AML-193 (cell line): ENCODE measurements at regions not wholly inside any gene's neighbourhood (a gene's known extent, or its start where the extent isn't known, plus 50 kb on each side); places are given as distances from the start of the nearest gene placed in this dataset.
A peak's percentile ranks its signal among the peaks of the same experiment; 100 is the strongest.

Source experiments
- DNase-seq, 2 experiments: peaks; one replicate each; lab custom pipeline; 2025; lab: John Stamatoyannopoulos, UW

DNA sequence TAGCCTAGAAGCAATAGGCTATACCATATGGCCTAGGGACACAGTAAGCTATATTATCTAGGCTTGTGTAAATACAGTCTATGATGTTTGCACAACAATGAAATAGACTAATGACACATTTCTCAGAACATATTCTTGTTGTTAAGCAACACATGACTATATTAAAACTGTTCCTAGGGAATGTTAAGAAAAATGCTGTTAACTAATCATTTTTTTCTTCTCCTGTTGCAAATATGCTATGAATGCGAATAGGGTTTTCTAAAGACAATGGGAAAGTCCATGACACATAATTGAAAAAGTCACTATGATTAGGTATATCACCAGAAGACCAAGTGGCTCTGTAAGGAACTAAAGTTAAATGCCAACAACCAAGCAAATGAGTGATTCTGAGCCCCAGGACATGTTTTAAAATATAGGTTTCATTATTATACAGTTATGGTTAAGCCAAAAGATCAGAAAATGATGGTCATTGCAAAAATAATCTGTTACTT is 454.0 kb upstream of the SORCS1 start:
- no peak for DNase-seq

- DNase-seq, result peak; percentile 69 to 75
These were observed 452.2 kb upstream of the SORCS1 start for GRCh38 chr10:107616463-107617410.

DNA sequence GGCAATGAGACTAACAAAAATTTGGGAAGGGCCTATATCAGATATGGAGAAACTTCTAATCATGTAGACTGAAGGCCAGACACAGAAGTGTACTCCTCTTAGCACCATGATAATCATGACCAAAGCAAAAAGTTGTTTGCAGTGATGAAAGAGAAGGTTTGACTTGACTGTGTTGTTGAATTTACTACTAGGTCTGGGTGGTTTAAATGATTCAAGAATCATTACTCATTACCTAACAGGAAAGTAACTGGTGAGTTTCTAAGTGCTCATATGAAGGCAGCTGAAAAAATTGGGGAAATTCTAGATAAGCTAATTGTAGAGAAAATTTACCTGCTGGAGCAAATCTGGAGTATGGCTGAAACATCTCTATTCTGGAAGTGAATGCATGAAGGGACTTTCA is 451.5 kb upstream of the SORCS1 start:
- DNase-seq, result peak in 1 of 2 experiments; percentile 5

DNA sequence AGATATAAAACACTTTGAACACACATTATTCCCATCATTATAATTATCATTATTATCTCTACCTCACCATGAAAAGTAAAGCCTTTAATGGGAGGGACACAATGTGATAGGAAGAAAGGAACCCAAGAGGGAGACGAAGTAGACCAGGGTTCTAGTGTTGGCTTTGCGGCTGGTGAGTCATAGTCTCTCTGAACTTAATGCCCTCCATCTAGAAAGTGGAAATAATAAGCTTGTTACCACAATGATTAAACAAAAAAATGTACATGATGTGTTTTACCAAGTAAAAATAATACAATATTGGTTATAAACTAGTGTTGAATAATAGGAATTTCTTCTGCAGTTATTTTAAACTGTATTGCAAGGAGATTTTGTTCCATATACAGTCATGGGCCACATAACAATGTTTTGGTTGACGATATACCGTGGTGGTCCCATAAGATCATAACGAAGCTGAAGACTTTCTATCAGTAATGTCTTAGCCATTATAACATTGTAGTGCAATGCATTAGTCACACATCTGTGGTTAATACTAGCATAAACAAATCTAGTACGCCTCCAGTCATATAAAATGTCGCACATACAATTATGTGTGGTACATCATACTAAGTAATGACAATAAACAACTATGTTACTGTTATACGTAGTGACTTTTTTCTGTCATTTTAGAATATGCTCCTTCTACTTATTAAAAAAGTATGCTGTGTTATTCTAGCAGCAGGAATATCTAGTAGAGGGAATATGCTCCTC is 450.6 kb upstream of the SORCS1 start:
- no peak for DNase-seq

DNA sequence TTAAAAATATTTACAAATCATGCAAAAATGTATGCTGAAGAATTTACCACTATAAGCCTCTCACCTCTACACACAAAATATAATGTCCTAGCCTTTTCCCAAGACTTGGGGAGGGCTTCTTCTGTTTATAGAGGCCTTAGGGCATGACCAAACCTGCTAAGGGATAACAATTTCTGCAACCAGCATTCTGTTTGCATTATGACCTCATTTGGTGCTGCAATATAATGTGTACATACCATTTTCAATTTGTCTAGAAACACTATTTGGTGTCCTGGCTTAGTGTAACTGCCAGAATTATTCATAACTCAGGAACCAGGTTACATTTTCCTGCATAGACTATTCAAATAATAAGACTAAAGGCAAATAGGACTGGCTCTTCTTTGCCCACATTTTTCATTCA is 446.6 kb upstream of the SORCS1 start:
- no peak for DNase-seq

GRCh38 chr10:107589081-107589480 is 424.6 kb upstream of the SORCS1 start:
- no peak for DNase-seq

DNA sequence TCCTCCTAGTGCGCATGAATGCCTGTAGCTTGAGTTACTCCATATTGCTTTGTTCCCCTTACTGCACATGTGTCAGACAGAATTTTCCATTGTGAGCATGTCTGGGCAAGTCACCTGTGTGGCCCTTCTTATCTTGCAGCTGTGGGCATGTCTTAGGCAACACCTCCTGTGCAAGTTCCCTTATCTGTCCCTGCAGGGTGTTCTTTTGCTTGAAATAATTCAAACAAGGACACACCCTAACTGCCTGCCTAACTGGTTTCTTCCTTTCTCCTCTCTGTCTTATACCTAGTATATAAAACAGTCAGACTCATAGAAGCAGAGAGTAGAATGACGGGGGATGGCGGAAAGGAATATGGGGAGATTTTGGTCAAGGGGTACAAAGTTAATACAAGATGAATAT is 421.1 kb upstream of the SORCS1 start:
- no peak for DNase-seq

GRCh38 chr10:107583974-107584373 is 419.5 kb upstream of the SORCS1 start:
- DNase-seq, result no peak

GRCh38 chr10:107579970-107580369 is 415.5 kb upstream of the SORCS1 start:
- no peak for DNase-seq

- DNase-seq, result no peak
These were observed 412.7 kb upstream of the SORCS1 start for GRCh38 chr10:107577221-107577620.

DNA sequence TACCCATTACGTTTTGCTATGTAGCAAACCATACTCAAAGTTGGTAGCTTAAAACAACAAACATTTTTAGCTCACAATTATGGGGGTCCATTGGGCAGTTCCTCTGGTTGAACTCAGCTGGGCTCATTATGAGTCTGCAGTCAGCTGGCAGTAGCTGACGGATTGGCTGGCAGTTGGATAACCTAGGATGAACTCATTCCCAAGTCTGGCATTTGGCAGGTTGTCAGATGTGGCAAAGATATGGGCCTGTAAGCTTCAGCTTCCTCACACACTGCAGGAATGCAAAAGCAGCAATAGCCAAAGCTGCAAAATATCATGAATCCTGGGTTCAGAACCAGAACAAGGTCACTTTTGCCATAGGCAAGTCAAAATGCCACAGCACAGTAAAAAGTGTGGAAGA is 412.2 kb upstream of the SORCS1 start:
- no peak for DNase-seq

DNA sequence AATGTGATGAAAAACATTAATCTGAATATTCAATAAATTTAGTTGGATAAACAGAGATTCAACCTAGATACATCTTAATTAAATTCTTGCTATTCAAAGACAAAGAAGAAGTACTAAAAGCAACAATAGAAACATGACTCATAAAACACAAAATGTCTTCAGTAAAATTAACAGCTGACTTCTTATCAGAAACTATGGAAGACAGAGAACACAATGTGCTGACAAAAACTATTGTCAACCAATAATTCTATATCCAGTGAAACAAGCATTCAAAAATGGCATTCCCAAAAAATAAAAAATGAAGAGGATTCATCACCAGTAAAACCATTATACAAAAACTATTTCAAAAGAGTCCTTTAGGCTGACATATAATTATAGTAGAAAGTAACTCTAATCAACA is 400.5 kb upstream of the SORCS1 start:
- DNase-seq, result no peak

DNA sequence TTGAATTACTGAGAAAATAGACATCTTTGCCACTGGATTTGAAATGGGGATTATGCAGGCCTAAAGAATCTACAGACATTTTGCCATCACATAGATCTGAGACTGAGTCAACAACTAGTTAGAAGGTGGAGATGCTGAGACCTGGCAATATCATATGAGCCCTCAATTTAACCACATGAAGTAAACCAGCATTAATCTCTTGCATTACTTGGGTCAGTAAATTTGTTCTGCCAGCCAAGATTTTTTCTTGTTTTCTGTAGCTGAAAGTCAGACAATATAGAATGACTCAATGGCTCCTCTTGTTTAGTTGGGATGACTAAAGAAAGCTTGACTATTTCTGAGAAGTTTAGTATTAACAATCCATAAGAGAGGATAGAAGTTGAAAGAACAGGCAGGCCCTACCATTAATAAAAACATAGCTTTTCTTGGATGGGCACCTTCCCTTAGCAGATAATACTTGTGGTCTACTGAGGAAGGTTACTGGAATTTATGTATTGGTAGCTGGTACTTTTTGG is 396.7 kb upstream of the SORCS1 start:
- no peak for DNase-seq

GRCh38 chr10:107557916-107558315 is 393.4 kb upstream of the SORCS1 start:
- no peak for DNase-seq

- no peak for DNase-seq
These were observed 389.8 kb upstream of the SORCS1 start for GRCh38 chr10:107554333-107554732.

DNA sequence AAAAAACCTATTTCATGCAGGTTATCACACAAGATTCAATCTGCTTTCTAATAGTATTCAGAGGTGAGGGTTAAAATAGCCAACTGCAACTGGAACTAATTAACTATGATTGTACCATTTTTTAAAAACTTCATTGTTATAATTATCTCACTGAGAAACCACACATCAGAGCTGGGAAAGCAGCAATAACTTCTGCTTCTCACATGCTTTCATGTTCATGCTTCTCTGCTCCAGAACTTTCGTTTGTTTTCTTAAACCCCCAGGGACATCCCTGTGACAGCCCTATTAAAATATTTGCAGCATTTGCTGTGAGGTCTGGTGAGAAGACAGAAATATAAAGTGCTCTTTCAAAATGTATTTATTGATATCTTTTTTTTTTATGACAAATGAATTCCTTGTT is 389.0 kb upstream of the SORCS1 start:
- DNase-seq, result no peak

DNA sequence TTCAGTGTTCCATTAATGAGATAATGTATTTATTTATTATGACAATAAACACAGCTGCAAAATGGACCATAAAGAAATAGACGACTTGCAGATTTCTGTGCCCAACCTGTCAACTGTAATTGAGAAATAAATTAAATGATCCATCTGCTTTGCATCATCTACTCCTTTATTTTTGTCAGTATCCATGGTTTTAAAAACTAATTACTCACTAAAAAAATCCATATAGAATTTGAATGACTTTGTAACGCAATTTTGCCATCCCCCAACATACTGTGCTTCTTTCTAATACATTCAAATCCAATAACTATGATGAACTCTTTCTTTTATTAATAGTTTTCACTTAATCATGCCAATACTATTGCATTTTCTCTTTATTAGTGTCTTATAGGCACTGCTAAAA is 388.5 kb upstream of the SORCS1 start:
- no peak for DNase-seq

DNA sequence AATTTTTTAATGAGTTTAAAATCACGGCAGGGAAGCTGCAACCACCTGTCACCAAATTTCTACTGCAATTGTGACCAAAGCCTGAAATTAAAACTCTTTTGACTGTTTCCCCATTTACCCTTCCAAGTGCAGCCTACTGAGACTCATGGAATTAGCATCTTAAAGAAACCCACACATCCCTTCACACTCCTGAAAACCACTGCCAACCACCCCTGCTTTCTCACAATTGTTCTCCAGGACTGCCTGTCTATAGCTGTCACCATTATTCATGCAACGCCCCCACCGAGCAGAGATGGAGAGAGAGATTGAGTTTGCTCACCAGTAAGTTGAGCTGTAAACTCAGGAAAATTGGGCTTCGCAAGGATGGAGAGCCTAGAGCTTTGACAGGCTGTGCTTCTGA is 383.8 kb upstream of the SORCS1 start:
- DNase-seq, result no peak

- no peak for DNase-seq
These were observed 382.5 kb upstream of the SORCS1 start for GRCh38 chr10:107546986-107547385.

DNA sequence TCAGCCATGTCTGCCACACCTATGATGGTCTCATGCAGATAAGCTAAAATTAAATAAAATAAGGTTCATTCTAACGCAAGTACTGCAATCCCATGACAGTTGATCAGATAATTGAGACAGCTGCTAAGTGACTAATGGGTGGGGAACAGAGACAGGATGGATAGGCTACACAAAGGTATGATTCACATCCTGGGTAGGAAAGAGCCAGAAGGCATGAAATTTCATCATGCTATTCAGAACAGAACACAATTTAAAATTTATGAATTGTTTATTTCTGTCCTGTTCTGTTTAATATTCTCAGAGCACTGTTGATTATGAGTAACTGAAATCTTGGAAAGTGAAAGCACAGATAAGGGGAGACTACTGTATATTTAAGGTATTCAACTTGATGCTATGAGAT is 381.8 kb upstream of the SORCS1 start:
- DNase-seq, result no peak

DNA sequence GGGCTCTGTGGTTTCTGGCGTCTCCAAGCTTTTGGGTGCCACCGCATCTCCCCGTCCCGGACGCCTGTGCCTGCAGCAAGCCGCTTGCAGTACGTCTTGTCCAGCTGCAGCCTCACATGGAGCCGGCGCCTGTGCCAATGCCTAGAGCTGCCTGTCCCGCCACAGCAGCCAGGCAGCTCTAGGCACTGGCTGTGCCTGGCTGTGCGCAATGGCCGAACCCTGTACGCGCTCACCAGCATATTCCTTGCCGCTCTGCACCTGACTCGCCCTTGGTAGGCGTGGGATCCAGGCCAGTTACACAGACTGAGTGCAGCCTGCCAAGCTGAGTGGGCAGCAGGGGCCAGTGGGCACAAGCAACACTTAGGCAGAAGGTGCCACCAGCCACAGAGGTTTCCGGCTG is 381.2 kb upstream of the SORCS1 start:
- DNase-seq, result no peak

DNA sequence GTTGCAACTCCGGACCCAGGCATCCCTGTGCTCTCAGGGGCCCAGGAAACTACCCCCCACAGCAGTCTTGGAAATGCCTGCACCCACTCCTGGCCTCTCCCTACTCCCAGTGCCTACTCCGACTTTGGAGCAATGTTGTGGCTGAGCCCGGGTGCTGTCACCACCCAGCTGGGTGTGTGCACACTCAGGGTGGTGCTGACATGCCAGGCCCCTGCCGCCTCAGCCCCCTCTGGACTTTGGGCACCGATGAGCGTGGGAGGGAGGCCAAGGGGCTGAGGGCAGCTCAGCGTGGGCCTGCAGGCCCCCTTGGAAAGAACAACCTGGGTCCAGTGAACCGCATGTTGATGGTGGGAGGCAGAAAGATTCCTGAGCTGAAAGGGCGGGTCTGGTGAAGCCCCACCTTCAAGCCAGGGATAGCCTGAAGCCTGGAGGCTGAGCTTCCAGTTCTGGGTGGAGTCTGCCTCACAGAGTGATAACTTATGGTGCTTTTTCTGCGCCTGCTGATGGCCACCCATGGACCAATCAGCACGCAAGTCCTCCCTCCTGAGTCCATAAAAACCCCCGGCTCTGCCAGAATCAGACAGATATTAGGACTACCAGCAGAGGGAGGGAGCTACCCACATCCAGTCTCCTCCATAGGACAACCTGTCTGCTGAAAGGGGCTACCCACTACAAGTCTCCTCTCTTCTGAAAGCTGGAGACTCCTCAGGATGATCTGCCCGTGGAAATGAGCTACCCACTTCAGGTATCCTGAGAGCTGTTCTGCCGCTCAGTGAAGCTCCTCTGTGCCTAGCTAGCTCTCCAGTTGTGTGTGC is 380.4 kb upstream of the SORCS1 start:
- DNase-seq, result no peak
